Activated CD4-positive, alpha-beta T cell treated with anti-CD3 and anti-CD28 coated beads, Interleukin-2, amount 50 U/mL, for 24 hours (primary cell): ENCODE measurements at regions not wholly inside any gene's neighbourhood (a gene's known extent, or its start where the extent isn't known, plus 50 kb on each side); places are given as distances from the start of the nearest gene placed in this dataset.

Source experiments
- DNase-seq, 2 donors: peaks; one replicate each; pipeline ENCODE4 v3.0.0-alpha.2; 2020; ENCODE audit warnings: low read depth in 1 of 2, low spot score in 1 of 2

DNA sequence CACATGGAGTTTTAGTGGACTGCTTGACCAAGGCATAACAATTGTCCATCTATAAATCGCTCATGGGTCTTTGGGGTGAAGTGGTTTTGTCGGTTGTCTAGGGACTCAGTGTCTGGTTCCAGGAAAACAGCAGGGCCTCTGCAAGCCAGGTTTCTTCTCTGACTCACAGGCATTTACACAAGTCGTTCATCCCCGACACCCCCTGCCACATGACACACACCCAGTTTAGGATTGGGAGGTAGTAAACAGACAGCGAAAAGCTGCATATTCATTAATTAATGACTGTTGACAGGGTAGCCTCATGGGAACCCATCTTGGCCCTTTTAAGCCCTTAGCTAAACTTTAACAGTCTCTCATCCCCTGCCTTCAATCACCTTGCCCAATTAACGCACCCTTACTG is 194.8 kb upstream of the ACVR2A start:
- DNase-seq: no peak

GRCh38 chr2:147649286-147649685 is 195.5 kb upstream of the ACVR2A start:
- no peak for DNase-seq

- no peak for DNase-seq
These were observed 196.4 kb upstream of the ACVR2A start for GRCh38 chr2:147648471-147648870.

DNA sequence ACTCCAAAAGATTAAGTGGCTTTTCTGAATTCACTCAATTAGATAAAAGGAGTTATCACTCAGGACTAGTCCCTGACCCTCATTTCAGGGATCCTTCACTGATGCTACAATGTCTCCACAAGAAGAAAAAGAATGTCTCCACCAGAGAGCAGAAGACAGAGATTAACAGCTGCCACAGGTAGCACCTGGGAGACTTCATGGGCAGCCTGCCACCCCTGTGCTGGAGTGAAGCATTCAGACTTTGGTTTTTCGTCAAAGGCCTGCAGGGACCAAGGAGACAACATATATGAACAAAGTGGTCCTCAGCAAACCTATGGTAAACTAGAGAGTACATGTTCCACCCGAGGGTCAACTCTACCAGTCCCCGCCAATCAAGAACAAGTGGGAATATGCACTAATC is 197.0 kb upstream of the ACVR2A start:
- DNase-seq: no peak

DNA sequence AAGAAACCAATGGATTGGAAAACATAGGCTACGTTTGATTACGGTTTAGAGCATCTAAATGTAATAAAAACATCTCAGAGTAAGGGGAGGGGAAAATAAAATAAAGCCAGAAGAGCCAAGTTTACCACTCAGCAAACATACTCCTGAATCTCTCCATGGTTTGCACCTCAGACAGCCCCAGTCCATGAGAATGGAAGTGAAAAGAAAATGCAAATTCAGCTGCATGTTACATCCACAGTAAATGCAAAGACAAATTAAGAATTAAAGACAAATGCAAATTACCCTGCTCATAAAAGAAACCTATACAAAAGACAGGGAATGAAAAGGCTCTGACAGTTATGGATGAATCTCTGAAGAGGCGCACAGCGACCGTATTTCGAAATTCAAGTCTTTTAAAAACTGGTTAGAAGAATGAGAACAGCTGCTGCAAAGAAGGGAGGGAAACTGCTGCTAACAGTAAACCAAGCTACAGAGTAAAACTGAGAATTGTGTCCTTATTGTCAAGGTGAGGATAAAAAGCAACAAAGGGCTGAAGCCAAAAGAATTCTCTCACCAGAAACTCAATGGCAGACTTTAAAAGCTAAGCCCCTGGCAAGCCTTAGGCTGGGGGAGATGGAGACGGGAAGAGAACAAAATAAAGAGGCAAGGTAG is 197.9 kb upstream of the ACVR2A start:
- DNase-seq: no peak

- no peak for DNase-seq
These were observed 200.3 kb upstream of the ACVR2A start for GRCh38 chr2:147644491-147644890.

DNA sequence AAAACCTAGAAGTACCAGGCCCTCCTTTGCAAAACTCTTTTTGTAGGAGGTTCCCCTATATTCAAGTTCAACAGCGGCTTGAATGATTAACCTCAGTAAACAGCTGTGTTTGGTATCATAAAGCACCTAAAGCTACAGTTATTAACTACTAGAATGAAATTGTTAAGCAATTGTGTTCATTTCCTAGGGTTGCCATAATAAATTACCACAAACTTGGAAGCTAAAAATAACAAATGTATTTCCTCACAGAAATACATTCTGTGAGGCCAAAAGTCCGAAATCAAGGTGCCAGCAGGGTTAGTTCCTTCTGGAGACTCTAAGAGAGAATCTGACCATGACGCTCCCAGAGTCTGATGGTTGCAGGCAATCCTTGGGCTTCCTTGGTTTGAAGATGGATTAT is 202.1 kb upstream of the ACVR2A start:
- DNase-seq: no peak

GRCh38 chr2:147641651-147642050 is 203.2 kb upstream of the ACVR2A start:
- DNase-seq: no peak

GRCh38 chr2:147639891-147640290 is 204.9 kb upstream of the ACVR2A start:
- DNase-seq: no peak

GRCh38 chr2:147639386-147639785 is 205.4 kb upstream of the ACVR2A start:
- DNase-seq: no peak

GRCh38 chr2:147636886-147637285 is 207.9 kb upstream of the ACVR2A start:
- no peak for DNase-seq

- no peak for DNase-seq
These were observed 208.5 kb upstream of the ACVR2A start for GRCh38 chr2:147636238-147636882.

DNA sequence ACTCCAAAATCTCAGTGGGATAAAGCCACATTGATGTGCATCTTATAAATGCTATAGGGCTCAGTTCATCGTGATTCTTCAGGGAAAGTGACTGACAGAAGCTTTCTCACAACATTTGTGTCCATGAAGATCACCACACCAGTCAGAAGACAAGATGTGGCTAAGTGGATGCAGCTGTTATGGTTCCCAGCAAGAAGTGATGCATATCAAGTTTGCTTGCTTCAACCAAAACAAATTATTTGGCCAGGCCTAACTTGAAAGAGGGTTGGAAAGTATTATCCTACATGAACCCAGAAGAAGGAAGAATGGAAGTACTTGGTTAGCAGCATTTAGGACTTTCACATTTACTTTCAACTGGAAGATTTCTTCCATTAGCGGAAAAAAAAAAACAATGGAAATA is 210.0 kb upstream of the ACVR2A start:
- DNase-seq: no peak

DNA sequence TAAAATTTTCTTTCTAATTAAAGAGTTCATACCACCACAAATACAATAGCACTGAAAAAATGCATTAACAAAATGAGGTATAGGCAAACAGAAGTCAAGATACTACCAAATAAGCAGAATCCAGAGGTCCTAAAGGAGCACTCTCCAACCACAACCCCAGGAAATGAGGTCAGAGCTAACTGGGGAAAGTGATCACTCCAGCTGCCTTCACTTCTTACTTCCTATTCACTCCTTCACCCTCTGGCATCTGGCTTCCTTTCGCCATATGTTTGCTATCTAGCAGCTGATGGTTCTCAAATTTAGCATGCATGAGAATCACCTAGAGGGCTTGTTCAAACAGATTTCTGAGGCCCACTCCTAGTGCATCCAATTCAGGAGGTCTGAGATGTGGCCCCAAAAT is 212.6 kb upstream of the ACVR2A start:
- no peak for DNase-seq

- no peak for DNase-seq
These were observed 213.5 kb upstream of the ACVR2A start for GRCh38 chr2:147631294-147631693.

- peak in 1 of 2 donors; percentile 14 for DNase-seq
These were observed 214.2 kb upstream of the ACVR2A start for GRCh38 chr2:147630585-147630984.

DNA sequence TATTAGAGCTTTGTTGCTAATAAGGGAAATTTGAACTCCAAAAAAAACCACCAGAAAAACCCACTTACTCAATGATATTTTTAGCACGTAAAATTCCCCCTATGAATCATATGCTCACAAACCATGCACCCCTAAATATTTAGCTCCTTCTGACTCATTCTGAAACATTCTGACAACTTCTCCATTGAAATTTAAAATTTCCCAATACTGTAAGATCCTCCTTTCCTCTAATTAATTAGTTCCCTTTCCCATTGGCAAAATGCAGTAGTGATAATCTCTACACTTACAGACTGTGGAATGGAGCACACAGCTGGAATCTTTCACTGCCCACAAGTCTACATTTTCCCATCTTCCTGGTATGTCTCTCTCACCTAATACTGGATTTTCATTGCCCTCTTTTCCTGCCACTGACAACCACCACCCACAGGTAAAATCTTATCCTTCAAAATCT is 215.8 kb upstream of the ACVR2A start:
- no peak for DNase-seq

- DNase-seq: no peak
These were observed 221.5 kb upstream of the ACVR2A start for GRCh38 chr2:147623328-147623727.

GRCh38 chr2:147621656-147622197 is 223.1 kb upstream of the ACVR2A start:
- no peak for DNase-seq

DNA sequence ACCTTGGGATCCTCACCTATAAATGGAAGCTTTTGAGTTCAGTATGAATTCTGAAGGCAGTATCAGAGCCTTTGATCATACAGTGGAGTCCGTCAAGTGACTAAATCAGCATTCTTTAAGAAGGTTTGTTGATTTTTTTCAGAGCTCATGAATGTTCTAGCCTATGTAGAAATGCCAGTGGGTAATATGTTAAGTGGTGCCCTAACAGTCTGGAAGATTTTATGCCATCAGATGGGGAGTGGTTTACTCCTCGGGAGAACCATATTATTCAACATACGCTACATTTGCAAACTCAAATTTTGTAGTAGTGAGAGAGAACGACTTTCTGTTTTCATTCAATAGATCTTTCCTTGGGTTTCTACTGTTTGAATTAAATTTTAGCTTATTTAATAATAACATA is 225.0 kb upstream of the ACVR2A start:
- no peak for DNase-seq

DNA sequence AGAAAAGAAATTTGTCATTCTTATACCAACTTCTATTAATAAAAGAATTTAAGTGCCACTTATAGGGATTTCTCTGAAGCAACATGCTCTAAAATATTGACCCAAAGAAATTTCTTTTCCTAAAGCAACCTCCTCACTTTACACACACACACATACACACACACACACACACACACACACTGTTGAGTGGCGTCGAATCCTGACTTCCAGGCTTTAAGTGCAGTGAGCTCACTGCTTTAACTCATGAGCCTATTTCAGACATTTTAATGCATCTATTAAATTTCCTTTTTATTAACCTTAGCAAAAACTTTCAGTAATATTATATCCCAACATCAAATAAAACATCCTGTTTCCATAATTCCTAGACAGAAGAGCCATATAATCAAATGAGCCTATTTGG is 229.1 kb upstream of the ACVR2A start:
- no peak for DNase-seq

GRCh38 chr2:147614979-147615470 is 229.8 kb upstream of the ACVR2A start:
- DNase-seq: no peak

DNA sequence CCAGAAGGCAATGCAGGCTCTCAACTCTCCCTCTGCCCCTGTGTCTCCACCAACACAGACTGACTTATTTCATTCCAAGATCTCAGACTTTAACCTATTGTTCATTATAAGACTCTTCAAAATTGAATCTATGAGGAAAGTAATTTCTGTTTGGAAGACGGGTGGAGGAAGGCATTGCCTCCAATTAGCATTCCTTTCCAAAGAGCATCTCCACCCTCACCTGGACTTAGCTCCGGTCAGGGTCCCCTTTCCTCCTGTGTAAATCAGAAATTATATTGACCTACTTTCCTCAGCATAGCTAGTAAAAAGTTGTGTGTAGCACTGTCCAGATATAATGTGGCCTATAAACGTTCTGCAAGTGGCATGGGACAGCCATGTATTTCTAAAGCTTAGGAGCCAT is 230.4 kb upstream of the ACVR2A start:
- no peak for DNase-seq
